ENCODE measurements at regions not wholly inside any gene's neighbourhood (a gene's known extent, or its start where the extent isn't known, plus 50 kb on each side); places are given as distances from the start of the nearest gene placed in this dataset.

DNA sequence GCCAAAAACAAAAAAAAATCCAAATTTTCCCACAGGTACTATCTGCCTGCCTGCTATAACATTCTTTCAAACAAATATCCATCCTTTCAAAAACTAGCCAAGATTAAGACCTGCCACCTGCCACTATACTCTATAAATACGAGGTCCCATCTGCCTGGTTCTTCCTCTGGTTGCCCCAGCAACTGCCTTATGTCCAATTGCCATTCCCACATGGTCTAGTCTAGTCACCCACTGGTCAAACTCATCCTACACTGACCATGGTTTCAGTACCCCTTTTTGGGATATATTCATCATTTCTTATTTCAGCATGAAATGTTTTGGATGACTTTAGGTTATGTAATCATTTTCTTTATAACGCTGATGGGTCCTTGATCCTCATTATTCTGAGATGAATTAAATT, 95.1 kb upstream of the CCNG1 start:
- Histone ChIP-seq H3K4me2 (no peak overlapping the region), H3K9me2 (no peaks in the 10 kb centered on the region), H3F3A (replicated peaks; ENCODE audit: insufficient read depth) (no peaks in the 10 kb centered on the region), H3K27me3 (ENCODE audit: insufficient read depth) (no peaks in the 10 kb centered on the region), H3K79me2 (ENCODE audit: insufficient read depth) (no peaks in the 10 kb centered on the region), H3K36me3 (replicated peaks in 1 of 2; ENCODE audit: control insufficient read depth in 1 of 2, insufficient read depth in 2 of 2, low read length in 1 of 2) (no peaks in the 10 kb centered on the region), H2AFZ (ENCODE audit: low read depth) (no peak overlapping the region), H3K4me1 (ENCODE audit: control insufficient read depth in 1 of 2, insufficient read depth in 2 of 2, low read depth in 1 of 2, low read length in 1 of 2) (peaks cover 0 to 4% of the 10 kb centered on the region in 2 experiments; a peak in 1 of 4 replicates), H4K20me1 (ENCODE audit: insufficient read depth) (no peaks in the 10 kb centered on the region), H3K9ac (no peak overlapping the region), H3K27ac (ENCODE audit: low read depth in 2 of 2, low read length in 1 of 2) (no peak overlapping the region), H3K4me3 (ENCODE audit: low read depth in 2 of 2, low read length in 1 of 2) (no peak overlapping the region), H3K9me3 (no peaks in the 10 kb centered on the region)
- ChIA-PET POLR2A (no interaction called here), CTCF (no interaction called here)
- TF ChIP-seq, protein P1, sequence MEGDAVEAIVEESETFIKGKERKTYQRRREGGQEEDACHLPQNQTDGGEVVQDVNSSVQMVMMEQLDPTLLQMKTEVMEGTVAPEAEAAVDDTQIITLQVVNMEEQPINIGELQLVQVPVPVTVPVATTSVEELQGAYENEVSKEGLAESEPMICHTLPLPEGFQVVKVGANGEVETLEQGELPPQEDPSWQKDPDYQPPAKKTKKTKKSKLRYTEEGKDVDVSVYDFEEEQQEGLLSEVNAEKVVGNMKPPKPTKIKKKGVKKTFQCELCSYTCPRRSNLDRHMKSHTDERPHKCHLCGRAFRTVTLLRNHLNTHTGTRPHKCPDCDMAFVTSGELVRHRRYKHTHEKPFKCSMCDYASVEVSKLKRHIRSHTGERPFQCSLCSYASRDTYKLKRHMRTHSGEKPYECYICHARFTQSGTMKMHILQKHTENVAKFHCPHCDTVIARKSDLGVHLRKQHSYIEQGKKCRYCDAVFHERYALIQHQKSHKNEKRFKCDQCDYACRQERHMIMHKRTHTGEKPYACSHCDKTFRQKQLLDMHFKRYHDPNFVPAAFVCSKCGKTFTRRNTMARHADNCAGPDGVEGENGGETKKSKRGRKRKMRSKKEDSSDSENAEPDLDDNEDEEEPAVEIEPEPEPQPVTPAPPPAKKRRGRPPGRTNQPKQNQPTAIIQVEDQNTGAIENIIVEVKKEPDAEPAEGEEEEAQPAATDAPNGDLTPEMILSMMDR (IDR thresholded peaks at IDR 0.05): no peak
- no peak for TF ChIP-seq RFX5 (IDR thresholded peaks at IDR 0.05; ENCODE audit: low read length)
- TF ChIP-seq SIN3A (IDR thresholded peaks at IDR 0.05; ENCODE audit: borderline replicate concordance, low read depth, low read length): no peak
- TF ChIP-seq, protein P2, sequence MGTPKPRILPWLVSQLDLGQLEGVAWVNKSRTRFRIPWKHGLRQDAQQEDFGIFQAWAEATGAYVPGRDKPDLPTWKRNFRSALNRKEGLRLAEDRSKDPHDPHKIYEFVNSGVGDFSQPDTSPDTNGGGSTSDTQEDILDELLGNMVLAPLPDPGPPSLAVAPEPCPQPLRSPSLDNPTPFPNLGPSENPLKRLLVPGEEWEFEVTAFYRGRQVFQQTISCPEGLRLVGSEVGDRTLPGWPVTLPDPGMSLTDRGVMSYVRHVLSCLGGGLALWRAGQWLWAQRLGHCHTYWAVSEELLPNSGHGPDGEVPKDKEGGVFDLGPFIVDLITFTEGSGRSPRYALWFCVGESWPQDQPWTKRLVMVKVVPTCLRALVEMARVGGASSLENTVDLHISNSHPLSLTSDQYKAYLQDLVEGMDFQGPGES (IDR thresholded peaks at IDR 0.05; ENCODE audit: low read depth, low read length): no peak
- no peak for TF ChIP-seq MXI1 (IDR thresholded peaks at IDR 0.05; ENCODE audit: low read depth, low read length)
- no peak for TF ChIP-seq NRF1 (IDR thresholded peaks at IDR 0.05; ENCODE audit: low read depth, low read length)
- TF ChIP-seq FOSL2 (IDR thresholded peaks at IDR 0.05; ENCODE audit: borderline replicate concordance, low read depth): no peak
- TF ChIP-seq, protein P3, sequence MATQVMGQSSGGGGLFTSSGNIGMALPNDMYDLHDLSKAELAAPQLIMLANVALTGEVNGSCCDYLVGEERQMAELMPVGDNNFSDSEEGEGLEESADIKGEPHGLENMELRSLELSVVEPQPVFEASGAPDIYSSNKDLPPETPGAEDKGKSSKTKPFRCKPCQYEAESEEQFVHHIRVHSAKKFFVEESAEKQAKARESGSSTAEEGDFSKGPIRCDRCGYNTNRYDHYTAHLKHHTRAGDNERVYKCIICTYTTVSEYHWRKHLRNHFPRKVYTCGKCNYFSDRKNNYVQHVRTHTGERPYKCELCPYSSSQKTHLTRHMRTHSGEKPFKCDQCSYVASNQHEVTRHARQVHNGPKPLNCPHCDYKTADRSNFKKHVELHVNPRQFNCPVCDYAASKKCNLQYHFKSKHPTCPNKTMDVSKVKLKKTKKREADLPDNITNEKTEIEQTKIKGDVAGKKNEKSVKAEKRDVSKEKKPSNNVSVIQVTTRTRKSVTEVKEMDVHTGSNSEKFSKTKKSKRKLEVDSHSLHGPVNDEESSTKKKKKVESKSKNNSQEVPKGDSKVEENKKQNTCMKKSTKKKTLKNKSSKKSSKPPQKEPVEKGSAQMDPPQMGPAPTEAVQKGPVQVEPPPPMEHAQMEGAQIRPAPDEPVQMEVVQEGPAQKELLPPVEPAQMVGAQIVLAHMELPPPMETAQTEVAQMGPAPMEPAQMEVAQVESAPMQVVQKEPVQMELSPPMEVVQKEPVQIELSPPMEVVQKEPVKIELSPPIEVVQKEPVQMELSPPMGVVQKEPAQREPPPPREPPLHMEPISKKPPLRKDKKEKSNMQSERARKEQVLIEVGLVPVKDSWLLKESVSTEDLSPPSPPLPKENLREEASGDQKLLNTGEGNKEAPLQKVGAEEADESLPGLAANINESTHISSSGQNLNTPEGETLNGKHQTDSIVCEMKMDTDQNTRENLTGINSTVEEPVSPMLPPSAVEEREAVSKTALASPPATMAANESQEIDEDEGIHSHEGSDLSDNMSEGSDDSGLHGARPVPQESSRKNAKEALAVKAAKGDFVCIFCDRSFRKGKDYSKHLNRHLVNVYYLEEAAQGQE (IDR thresholded peaks at IDR 0.05; ENCODE audit: low read depth, low read length): no peak
- DNase-seq: no peak
- WGBS (ENCODE audit: low lambda C conversion rate): 5% methylated on average over 2 of the region's 2 CpGs

DNA sequence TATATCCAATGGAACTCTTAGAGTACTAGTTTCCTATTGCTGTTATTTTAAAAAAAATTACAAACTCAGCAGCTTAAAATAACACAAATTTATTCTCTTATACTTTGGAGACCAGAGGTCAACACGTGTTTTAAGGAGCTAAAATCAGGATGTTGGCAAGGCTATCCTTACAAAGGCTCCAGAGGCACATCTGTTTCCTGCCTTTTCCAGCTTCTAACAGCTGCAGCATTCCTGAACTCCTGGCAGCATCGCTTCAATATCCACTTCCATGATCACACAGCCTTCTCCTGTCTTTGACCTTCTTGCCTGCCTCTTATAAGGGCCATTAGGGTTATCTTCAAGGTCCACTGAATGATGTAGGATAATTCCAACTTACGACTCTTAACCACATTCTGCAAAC, 92.2 kb upstream of the CCNG1 start:
- no peak overlapping the region for H3K4me3 ChIP-seq (ENCODE audit: low read depth in 2 of 2, low read length in 1 of 2)
- POLR2A ChIA-PET: no interaction called here
- no peak for DNase-seq
- peaks cover 0 to 4% of the 10 kb centered on the region in 2 experiments; a peak in 1 of 4 replicates for H3K4me1 ChIP-seq (ENCODE audit: control insufficient read depth in 1 of 2, insufficient read depth in 2 of 2, low read depth in 1 of 2, low read length in 1 of 2)
- no peaks in the 10 kb centered on the region for H3K9me3 ChIP-seq
- TF ChIP-seq TAF1 (IDR thresholded peaks at IDR 0.05; ENCODE audit: borderline replicate concordance, low read depth, low read length) (no peak), NRF1 (IDR thresholded peaks at IDR 0.05; ENCODE audit: low read depth, low read length) (no peak)
- WGBS (ENCODE audit: low lambda C conversion rate): 13% methylated on average over 3 of the region's 3 CpGs
- no peak overlapping the region for H3K4me2 ChIP-seq
- H3F3A ChIP-seq (replicated peaks; ENCODE audit: insufficient read depth): no peaks in the 10 kb centered on the region
- no peak overlapping the region for H3K9ac ChIP-seq
- H2AFZ ChIP-seq (ENCODE audit: low read depth): no peak overlapping the region
- H4K20me1 ChIP-seq (ENCODE audit: insufficient read depth): no peaks in the 10 kb centered on the region
- H3K27ac ChIP-seq (ENCODE audit: low read depth in 2 of 2, low read length in 1 of 2): no peak overlapping the region
- CTCF ChIA-PET: interaction anchor here (3.7 to 8.4 kb wide), 2 partner anchors 38 to 63 kb away, joined by 26 to 68 read pairs; no protein-coding TSS in a partner anchor
- no peaks in the 10 kb centered on the region for H3K27me3 ChIP-seq (ENCODE audit: insufficient read depth)
- H3K36me3 ChIP-seq (replicated peaks in 1 of 2; ENCODE audit: control insufficient read depth in 1 of 2, insufficient read depth in 2 of 2, low read length in 1 of 2): no peaks in the 10 kb centered on the region
- no peaks in the 10 kb centered on the region for H3K9me2 ChIP-seq
- no peaks in the 10 kb centered on the region for H3K79me2 ChIP-seq (ENCODE audit: insufficient read depth)

All from SK-N-SH (cell line).